GM18870 (cell line): ENCODE measurements at regions not wholly inside any gene's neighbourhood (a gene's known extent, or its start where the extent isn't known, plus 50 kb on each side); places are given as distances from the start of the nearest gene placed in this dataset.
"Not testable (repeated sequence)": the region's sequence is repeated elsewhere in the genome, so short reads cannot be mapped to it uniquely, and the experiment has no call there.

ENCODE experiments used
- ATAC-seq: cut with Tn5 transposase; IDR thresholded peaks from one replicate; pipeline ENCODE4 v1.9.1; 2021; ENCODE audit warnings: moderate library complexity; ENCODE audit not compliant: unreplicated experiment

GRCh38 chrX:87924619-87925018 lies 407.0 kb downstream of the KLHL4 start:
- no peak for ATAC-seq

- ATAC-seq, result no peak
Measured at GRCh38 chrX:87941841-87942240, 424.2 kb downstream of the KLHL4 start.

GRCh38 chrX:87961471-87961870 lies 443.9 kb downstream of the KLHL4 start:
- no peak for ATAC-seq

- no peak for ATAC-seq
Measured at GRCh38 chrX:87968118-87968517, 450.5 kb downstream of the KLHL4 start.

- ATAC-seq, result not testable (repeated sequence)
Measured at GRCh38 chrX:87972121-87972520, 454.5 kb downstream of the KLHL4 start.

GRCh38 chrX:87975365-87975764 lies 457.8 kb downstream of the KLHL4 start:
- ATAC-seq, result no peak

- not testable (repeated sequence) for ATAC-seq
Measured at GRCh38 chrX:88007873-88008272, 490.3 kb downstream of the KLHL4 start.

- ATAC-seq, result no peak
Measured at GRCh38 chrX:88024022-88024421, 506.4 kb downstream of the KLHL4 start.

- ATAC-seq, result no peak
Measured at GRCh38 chrX:88072339-88073030, 554.9 kb downstream of the KLHL4 start.

GRCh38 chrX:88101968-88102367 lies 584.4 kb downstream of the KLHL4 start:
- no peak for ATAC-seq

GRCh38 chrX:88135735-88136134 lies 611.3 kb upstream of the CPXCR1 start:
- ATAC-seq, result no peak

GRCh38 chrX:88136328-88136727 lies 610.7 kb upstream of the CPXCR1 start:
- no peak for ATAC-seq

- no peak for ATAC-seq
Measured at GRCh38 chrX:88146577-88146976, 600.4 kb upstream of the CPXCR1 start.

- ATAC-seq, result no peak
Measured at GRCh38 chrX:88170553-88170952, 576.5 kb upstream of the CPXCR1 start.

- not testable (repeated sequence) for ATAC-seq
Measured at GRCh38 chrX:88173932-88174440, 573.0 kb upstream of the CPXCR1 start.

- ATAC-seq, result no peak
Measured at GRCh38 chrX:88202149-88202548, 544.9 kb upstream of the CPXCR1 start.

GRCh38 chrX:88244066-88244465 lies 503.0 kb upstream of the CPXCR1 start:
- ATAC-seq, result no peak

GRCh38 chrX:88284844-88285243 lies 462.2 kb upstream of the CPXCR1 start:
- ATAC-seq, result no peak

- not testable (repeated sequence) for ATAC-seq
Measured at GRCh38 chrX:88313972-88314371, 433.1 kb upstream of the CPXCR1 start.

- ATAC-seq, result no peak
Measured at GRCh38 chrX:88325634-88326033, 421.4 kb upstream of the CPXCR1 start.

GRCh38 chrX:88355252-88355651 lies 391.8 kb upstream of the CPXCR1 start:
- no peak for ATAC-seq

- ATAC-seq, result no peak
Measured at GRCh38 chrX:88366314-88366713, 380.7 kb upstream of the CPXCR1 start.

- no peak for ATAC-seq
Measured at GRCh38 chrX:88378406-88378805, 368.6 kb upstream of the CPXCR1 start.
